Stimulated activated memory B cell treated with anti-CD40 and anti-IgM and Interleukin-4, amounts not matched to agents 10 μg/mL and 1 μg/mL and 100 μg/mL, for 72 hours (primary cell): ENCODE measurements at regions not wholly inside any gene's neighbourhood (a gene's known extent, or its start where the extent isn't known, plus 50 kb on each side); places are given as distances from the start of the nearest gene placed in this dataset.
"Not testable (repeated sequence)": the region's sequence is repeated elsewhere in the genome, so short reads cannot be mapped to it uniquely, and the experiment has no call there.

Source experiments
- ATAC-seq: fragments of 150-1000 bp; cut with Tn5 transposase; 2 replicates; pipeline ENCODE4 v1.10.0; 2021
- H3K27ac Mint-ChIP-seq: one replicate; pipeline ENCODE4 v1.8.0; 2022; ENCODE audit warnings: mild to moderate bottlenecking, mixed read lengths
- H3K27me3 Mint-ChIP-seq: one replicate; pipeline ENCODE4 v1.8.0; 2022; ENCODE audit warnings: mixed read lengths
- H3K36me3 Mint-ChIP-seq: one replicate; pipeline ENCODE4 v1.8.0; 2022; ENCODE audit warnings: mixed read lengths
- H3K4me1 Mint-ChIP-seq: one replicate; pipeline ENCODE4 v1.8.0; 2022; ENCODE audit warnings: mixed read lengths
- H3K4me3 Mint-ChIP-seq: one replicate; pipeline ENCODE4 v1.8.0; 2022; ENCODE audit warnings: mild to moderate bottlenecking, moderate library complexity, mixed read lengths
- H3K9me3 Mint-ChIP-seq: one replicate; pipeline ENCODE4 v1.8.0; 2022; ENCODE audit warnings: mixed read lengths

- H3K27ac Mint-ChIP-seq = no peak overlapping the region
- no peak overlapping the region for H3K4me3 Mint-ChIP-seq
- no peak for ATAC-seq
- peaks cover 6% of the 10 kb centered on the region for H3K9me3 Mint-ChIP-seq
- no peaks in the 10 kb centered on the region for H3K36me3 Mint-ChIP-seq
- H3K27me3 Mint-ChIP-seq = peaks cover 9% of the 10 kb centered on the region
- peaks cover 10% of the 10 kb centered on the region for H3K4me1 Mint-ChIP-seq
These were observed 130.9 kb downstream of the RFPL4B start for GRCh38 chr6:112478036-112478435.

- H3K27ac Mint-ChIP-seq, ATAC-seq, H3K9me3 Mint-ChIP-seq, H3K27me3 Mint-ChIP-seq, H3K4me3 Mint-ChIP-seq, H3K36me3 Mint-ChIP-seq: not testable (repeated sequence)
- H3K4me1 Mint-ChIP-seq = peaks cover 10% of the 10 kb centered on the region
These were observed 132.8 kb downstream of the RFPL4B start for GRCh38 chr6:112479975-112480374.

DNA sequence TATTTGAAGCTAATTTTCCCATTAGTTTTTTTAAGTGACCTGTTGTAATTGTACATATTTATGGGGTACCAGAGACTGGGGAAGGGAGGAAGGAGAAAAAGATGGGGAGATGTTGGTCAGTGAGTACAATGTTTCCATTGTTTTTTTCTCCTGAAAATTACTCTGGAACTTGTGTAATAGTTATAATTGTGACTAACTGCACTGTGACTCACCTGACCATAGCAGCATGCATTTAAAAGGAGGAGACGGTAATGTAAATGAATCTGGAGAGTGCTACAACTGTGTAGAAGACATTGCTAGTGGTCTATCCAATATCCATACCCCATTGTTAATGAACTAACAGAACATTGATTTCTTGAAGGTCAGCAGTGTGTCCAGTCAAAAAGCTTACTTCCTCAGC, 133.4 kb downstream of the RFPL4B start:
- Mint-ChIP-seq H3K4me3 (no peak overlapping the region), H3K36me3 (no peaks in the 10 kb centered on the region), H3K9me3 (peaks cover 6% of the 10 kb centered on the region), H3K27me3 (peaks cover 9% of the 10 kb centered on the region), H3K4me1 (peaks cover 10% of the 10 kb centered on the region), H3K27ac (no peak overlapping the region)
- ATAC-seq = no peak

DNA sequence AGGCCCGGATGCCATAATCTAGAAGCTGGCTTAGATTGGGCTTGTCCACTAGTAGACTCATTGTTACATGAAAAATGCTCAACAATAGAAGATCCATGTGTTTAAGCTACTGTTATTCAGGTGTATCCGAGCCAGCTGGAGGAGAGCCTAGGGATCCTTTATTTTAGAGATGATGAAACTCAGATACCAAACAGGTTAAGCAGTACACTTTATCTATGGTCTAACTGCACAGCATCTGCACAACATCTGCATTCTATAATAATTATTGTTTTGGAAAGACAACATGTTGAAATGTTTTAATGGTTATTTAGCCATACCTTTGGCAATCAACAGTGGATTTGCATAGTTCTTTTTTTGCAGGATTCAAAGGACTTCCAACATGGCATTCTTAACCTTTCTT, 134.1 kb downstream of the RFPL4B start:
- ATAC-seq = no peak
- Mint-ChIP-seq H3K27ac (no peak overlapping the region), H3K27me3 (peaks cover 9% of the 10 kb centered on the region), H3K9me3 (peaks cover 6% of the 10 kb centered on the region), H3K4me1 (peaks cover 10% of the 10 kb centered on the region), H3K4me3 (no peak overlapping the region), H3K36me3 (no peaks in the 10 kb centered on the region)

DNA sequence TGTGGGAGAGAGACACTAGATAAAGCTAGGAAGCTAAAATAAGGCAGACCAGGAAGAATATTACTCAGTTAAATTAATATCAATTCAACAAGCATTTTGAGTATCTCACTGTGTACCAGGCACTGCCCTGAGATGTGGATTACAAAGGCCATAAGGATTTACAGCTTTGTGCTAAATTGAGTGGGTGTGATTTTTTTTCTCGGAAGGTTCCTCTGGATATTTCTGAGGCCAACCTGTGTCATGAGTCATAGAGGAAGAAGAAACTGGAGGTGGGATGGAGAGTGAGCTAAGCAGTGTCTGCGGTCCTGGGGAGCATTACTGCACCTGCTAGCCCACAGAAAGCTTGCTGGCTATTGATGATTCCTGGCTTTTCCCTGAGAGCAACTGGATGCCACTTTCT, 135.2 kb downstream of the RFPL4B start:
- H3K36me3 Mint-ChIP-seq = no peaks in the 10 kb centered on the region
- no peak for ATAC-seq
- H3K4me3 Mint-ChIP-seq = no peak overlapping the region
- no peak overlapping the region for H3K27ac Mint-ChIP-seq
- peaks cover 6% of the 10 kb centered on the region for H3K9me3 Mint-ChIP-seq
- H3K27me3 Mint-ChIP-seq = peaks cover 9% of the 10 kb centered on the region
- peaks cover 10% of the 10 kb centered on the region for H3K4me1 Mint-ChIP-seq

GRCh38 chr6:112485120-112485826, 138.1 kb downstream of the RFPL4B start:
- H3K36me3 Mint-ChIP-seq = no peaks in the 10 kb centered on the region
- H3K27me3 Mint-ChIP-seq = peaks cover 4% of the 10 kb centered on the region
- H3K9me3 Mint-ChIP-seq = peaks cover 2% of the 10 kb centered on the region
- H3K27ac Mint-ChIP-seq = no peak overlapping the region
- peaks cover 3% of the 10 kb centered on the region for H3K4me1 Mint-ChIP-seq
- no peak for ATAC-seq
- H3K4me3 Mint-ChIP-seq = no peak overlapping the region

DNA sequence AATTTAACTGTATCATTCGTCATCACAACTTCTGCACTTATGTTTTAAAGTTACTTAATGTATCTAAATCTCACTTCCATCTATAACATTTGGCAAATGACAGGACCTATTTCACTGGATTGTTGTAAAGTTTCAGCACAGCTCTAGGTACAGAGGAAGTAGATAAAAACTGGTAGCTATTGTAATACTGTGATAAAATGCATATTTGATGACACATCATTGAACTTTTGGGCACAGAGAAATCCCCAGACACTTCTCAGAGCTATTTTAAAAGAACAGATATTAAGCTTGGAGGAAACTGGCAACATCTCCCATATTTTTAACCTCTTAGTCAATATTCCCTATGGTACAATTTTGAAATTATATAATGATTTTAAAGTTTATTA, 138.7 kb downstream of the RFPL4B start:
- no peaks in the 10 kb centered on the region for H3K9me3 Mint-ChIP-seq
- no peaks in the 10 kb centered on the region for H3K27me3 Mint-ChIP-seq
- no peak overlapping the region for H3K27ac Mint-ChIP-seq
- H3K4me1 Mint-ChIP-seq = no peaks in the 10 kb centered on the region
- ATAC-seq = no peak
- H3K4me3 Mint-ChIP-seq = no peak overlapping the region
- no peaks in the 10 kb centered on the region for H3K36me3 Mint-ChIP-seq

DNA sequence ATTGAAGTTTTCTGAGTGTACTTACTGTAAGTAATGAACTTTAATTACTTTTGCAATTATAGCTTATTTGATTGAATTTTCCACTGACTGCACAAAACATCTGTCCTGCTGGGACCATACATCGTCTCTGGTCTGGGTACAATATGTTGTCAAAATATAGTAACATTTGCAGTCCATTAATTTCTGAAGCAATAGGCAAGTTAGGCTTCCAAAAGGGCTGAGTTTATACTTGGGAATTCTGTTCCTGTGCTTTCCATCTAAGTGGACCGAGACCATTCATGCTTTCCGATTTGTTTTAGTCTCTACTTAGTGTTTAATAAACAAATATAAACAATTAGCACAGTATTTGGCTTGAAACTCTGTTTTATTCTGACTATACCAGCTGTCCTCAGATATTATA, 139.3 kb downstream of the RFPL4B start:
- Mint-ChIP-seq H3K4me1 (no peaks in the 10 kb centered on the region), H3K36me3 (no peaks in the 10 kb centered on the region), H3K27me3 (no peaks in the 10 kb centered on the region), H3K4me3 (no peak overlapping the region), H3K27ac (no peak overlapping the region), H3K9me3 (no peaks in the 10 kb centered on the region)
- no peak for ATAC-seq

DNA sequence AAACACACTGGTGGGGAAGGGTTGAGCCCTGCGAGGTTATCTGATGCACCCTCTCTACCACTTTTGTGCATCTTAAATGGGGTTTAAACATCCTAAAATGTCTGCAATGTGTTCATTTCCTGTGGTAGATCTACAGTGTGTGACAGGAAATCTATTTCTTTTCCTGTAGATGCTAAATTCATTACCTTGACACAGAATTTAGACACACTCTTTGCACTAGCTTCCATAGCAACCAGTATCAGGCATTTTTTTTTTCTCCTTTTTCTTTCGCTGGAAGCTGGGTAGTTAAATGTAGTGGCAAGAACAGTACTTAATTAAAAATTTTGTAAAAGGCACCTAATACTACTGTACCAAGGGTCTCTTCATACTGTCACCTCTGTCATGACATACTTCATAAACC, 141.1 kb downstream of the RFPL4B start:
- no peak for ATAC-seq
- Mint-ChIP-seq H3K36me3 (no peaks in the 10 kb centered on the region), H3K4me1 (no peaks in the 10 kb centered on the region), H3K27ac (no peak overlapping the region), H3K4me3 (no peak overlapping the region), H3K27me3 (no peaks in the 10 kb centered on the region), H3K9me3 (no peaks in the 10 kb centered on the region)

GRCh38 chr6:112501705-112502104, 154.6 kb downstream of the RFPL4B start:
- Mint-ChIP-seq H3K36me3 (no peaks in the 10 kb centered on the region), H3K27me3 (no peaks in the 10 kb centered on the region), H3K4me1 (no peaks in the 10 kb centered on the region), H3K9me3 (no peaks in the 10 kb centered on the region), H3K27ac (no peak overlapping the region), H3K4me3 (no peak overlapping the region)
- ATAC-seq = no peak

DNA sequence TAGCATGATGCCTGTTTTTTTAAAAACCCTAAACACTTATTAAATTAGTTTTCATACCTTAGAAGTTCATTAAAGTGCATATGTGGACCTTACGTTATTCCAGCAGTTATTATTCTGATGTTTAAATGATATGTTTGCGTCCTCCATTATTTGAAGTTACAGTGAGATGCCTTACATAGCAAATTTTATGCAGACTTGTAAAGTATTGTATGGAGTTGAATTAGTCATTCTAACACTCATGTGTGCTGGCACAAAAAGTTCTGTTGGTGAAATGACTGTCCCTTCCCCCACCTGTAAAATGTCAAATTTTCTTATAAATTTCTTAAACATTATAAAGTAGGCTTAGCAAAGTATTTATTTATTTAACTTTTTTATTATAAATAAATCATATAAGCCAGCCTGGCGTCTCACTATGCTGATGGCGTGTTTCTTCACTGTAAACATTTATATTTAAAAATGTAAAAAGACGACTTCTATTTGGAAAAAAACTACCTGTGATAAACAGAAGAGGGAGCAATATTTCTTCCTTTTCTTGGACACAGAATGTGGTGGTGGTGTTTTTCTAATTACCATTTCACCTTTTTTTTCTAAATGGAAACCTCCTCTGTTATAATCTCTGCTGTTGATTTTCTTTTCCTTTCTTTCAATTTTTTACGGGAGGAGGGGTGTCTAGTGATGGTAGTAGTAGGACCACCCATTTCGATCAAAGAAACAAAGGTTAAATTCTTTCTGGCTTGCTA, 155.4 kb downstream of the RFPL4B start:
- no peaks in the 10 kb centered on the region for H3K4me1 Mint-ChIP-seq
- no peaks in the 10 kb centered on the region for H3K36me3 Mint-ChIP-seq
- peaks cover 3% of the 10 kb centered on the region for H3K9me3 Mint-ChIP-seq
- H3K27ac Mint-ChIP-seq = no peak overlapping the region
- no peak overlapping the region for H3K4me3 Mint-ChIP-seq
- no peaks in the 10 kb centered on the region for H3K27me3 Mint-ChIP-seq
- no peak for ATAC-seq

GRCh38 chr6:112503091-112503596, 156.0 kb downstream of the RFPL4B start:
- no peaks in the 10 kb centered on the region for H3K27me3 Mint-ChIP-seq
- no peak for ATAC-seq
- H3K36me3 Mint-ChIP-seq = no peaks in the 10 kb centered on the region
- H3K4me3 Mint-ChIP-seq = no peak overlapping the region
- H3K9me3 Mint-ChIP-seq = peaks cover 4% of the 10 kb centered on the region
- H3K27ac Mint-ChIP-seq = no peak overlapping the region
- no peaks in the 10 kb centered on the region for H3K4me1 Mint-ChIP-seq

DNA sequence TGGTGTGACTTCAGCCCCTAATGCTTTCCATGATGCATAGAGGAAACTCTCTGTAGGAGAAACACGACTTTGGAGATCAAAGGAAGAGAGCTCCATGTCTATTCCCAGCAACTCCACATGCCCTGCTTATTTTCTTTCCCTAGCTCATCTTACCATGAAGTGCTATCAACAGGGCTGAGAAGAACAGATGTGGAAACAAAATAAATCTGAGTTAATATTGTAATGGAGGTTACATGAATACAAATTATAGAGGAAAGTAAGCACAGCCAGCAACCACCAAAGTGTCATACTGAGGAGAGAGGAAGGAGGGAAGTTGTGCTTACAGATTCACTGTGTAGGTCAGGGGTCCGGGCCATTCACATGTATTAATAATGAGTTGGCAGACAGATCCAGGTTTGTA, 157.5 kb downstream of the RFPL4B start:
- peaks cover 5% of the 10 kb centered on the region for H3K9me3 Mint-ChIP-seq
- H3K27ac Mint-ChIP-seq = no peak overlapping the region
- H3K27me3 Mint-ChIP-seq = no peaks in the 10 kb centered on the region
- no peaks in the 10 kb centered on the region for H3K36me3 Mint-ChIP-seq
- ATAC-seq = no peak
- H3K4me3 Mint-ChIP-seq = no peak overlapping the region
- no peaks in the 10 kb centered on the region for H3K4me1 Mint-ChIP-seq

- Mint-ChIP-seq H3K27ac (no peak overlapping the region), H3K36me3 (no peaks in the 10 kb centered on the region), H3K9me3 (peaks cover 7% of the 10 kb centered on the region), H3K4me1 (no peaks in the 10 kb centered on the region), H3K4me3 (no peak overlapping the region), H3K27me3 (peaks cover 13% of the 10 kb centered on the region)
- no peak for ATAC-seq
These were observed 164.3 kb downstream of the RFPL4B start for GRCh38 chr6:112511441-112511840.

GRCh38 chr6:112513175-112513574, 166.0 kb downstream of the RFPL4B start:
- H3K27ac Mint-ChIP-seq = no peak overlapping the region
- no peak for ATAC-seq
- no peaks in the 10 kb centered on the region for H3K36me3 Mint-ChIP-seq
- H3K27me3 Mint-ChIP-seq = peaks cover 22% of the 10 kb centered on the region
- H3K9me3 Mint-ChIP-seq = peaks cover 3% of the 10 kb centered on the region
- H3K4me3 Mint-ChIP-seq = no peak overlapping the region
- H3K4me1 Mint-ChIP-seq = no peaks in the 10 kb centered on the region

DNA sequence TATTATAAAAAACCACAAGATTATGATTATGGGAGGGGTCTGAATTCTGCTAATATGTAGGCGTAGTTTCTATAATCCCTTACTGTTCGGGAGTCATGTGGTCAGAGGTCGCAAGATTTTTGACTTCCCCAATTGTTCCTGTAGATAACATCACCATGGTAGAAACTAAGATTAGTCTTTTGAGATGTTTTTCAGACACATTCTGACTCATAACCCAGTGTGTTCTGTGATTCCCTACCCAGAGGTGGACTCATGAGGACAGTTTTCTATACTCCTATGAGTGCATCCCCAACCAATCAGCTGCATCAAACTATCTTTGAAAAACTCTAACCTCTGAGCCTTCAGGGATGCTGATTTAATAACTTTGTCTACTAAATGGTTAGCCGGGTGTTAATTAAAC, 175.5 kb downstream of the RFPL4B start:
- ATAC-seq = no peak
- peaks cover 3% of the 10 kb centered on the region for H3K9me3 Mint-ChIP-seq
- H3K27ac Mint-ChIP-seq = no peak overlapping the region
- no peak overlapping the region for H3K4me3 Mint-ChIP-seq
- peaks cover 7% of the 10 kb centered on the region for H3K27me3 Mint-ChIP-seq
- H3K36me3 Mint-ChIP-seq = no peaks in the 10 kb centered on the region
- H3K4me1 Mint-ChIP-seq = no peaks in the 10 kb centered on the region
